ENCODE measurements at regions not wholly inside any gene's neighbourhood (a gene's known extent, or its start where the extent isn't known, plus 50 kb on each side); places are given as distances from the start of the nearest gene placed in this dataset.

DNA sequence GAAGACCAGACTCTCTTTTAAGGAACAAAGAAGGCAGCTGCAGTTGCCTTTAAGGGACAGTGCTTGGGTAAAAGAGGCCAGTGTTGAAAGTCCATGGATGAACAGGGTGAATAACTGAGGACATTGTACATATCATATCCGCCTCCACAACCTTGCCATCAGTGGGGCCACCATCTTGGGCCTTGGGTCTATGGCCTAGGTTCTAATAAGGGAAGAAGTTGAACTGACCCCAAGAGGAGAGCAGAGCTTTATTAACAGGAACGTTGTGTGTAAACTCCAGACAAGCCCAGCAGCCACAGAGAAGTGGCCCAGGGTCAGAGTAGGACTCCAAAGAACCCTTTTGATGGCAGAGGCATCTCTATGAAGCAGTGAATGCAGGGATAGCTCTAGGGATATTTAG lies 332.8 kb downstream of the CYP26B1 start:
- TF ChIP-seq, protein P1, sequence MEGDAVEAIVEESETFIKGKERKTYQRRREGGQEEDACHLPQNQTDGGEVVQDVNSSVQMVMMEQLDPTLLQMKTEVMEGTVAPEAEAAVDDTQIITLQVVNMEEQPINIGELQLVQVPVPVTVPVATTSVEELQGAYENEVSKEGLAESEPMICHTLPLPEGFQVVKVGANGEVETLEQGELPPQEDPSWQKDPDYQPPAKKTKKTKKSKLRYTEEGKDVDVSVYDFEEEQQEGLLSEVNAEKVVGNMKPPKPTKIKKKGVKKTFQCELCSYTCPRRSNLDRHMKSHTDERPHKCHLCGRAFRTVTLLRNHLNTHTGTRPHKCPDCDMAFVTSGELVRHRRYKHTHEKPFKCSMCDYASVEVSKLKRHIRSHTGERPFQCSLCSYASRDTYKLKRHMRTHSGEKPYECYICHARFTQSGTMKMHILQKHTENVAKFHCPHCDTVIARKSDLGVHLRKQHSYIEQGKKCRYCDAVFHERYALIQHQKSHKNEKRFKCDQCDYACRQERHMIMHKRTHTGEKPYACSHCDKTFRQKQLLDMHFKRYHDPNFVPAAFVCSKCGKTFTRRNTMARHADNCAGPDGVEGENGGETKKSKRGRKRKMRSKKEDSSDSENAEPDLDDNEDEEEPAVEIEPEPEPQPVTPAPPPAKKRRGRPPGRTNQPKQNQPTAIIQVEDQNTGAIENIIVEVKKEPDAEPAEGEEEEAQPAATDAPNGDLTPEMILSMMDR (IDR thresholded peaks at IDR 0.05), result no peak
- TF ChIP-seq POLR2A (IDR thresholded peaks at IDR 0.05), result no peak
- TF ChIP-seq EP300 (IDR thresholded peaks at IDR 0.05), result no peak

Data from tibial nerve (tissue), 4 donors.